DMS79 (cell line): ENCODE measurements at regions not wholly inside any gene's neighbourhood (a gene's known extent, or its start where the extent isn't known, plus 50 kb on each side); places are given as distances from the start of the nearest gene placed in this dataset.

Source experiments
- DNase-seq: peaks from one replicate; lab custom pipeline; 2025; lab: John Stamatoyannopoulos, UW

- no peak for DNase-seq
Observed at GRCh38 chr6:147621263-147621662, 112.8 kb downstream of the SAMD5 start.

GRCh38 chr6:147621961-147622360, 113.5 kb downstream of the SAMD5 start:
- no peak for DNase-seq

DNA sequence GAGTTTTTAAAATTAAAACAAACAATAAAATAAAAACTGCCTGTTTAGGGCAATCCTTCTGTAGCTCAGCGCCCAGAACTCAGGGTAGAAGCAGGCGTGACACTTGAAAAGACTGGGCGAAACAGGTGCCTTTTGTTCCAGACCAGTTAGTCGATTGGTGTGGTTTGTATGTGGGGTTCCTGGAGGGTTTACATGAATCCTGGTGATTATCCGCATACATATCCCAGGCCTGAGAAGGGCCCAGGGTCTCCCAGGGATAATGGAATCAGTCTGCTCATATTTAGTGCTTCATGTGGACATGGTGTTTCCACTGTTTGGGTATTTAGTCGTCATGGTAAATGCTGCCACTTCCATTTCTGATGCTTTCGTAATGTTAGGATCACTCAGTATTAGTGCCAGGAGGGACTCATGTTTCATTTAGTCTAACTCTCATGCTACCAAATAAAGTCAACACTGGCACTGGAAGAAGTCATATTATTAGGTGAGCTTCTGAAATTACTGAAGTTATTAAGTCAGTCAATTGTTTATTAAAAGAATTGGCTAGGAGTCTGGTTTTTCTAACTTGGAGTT, 116.5 kb downstream of the SAMD5 start:
- DNase-seq, result no peak

GRCh38 chr6:147625946-147626345, 117.5 kb downstream of the SAMD5 start:
- no peak for DNase-seq

DNA sequence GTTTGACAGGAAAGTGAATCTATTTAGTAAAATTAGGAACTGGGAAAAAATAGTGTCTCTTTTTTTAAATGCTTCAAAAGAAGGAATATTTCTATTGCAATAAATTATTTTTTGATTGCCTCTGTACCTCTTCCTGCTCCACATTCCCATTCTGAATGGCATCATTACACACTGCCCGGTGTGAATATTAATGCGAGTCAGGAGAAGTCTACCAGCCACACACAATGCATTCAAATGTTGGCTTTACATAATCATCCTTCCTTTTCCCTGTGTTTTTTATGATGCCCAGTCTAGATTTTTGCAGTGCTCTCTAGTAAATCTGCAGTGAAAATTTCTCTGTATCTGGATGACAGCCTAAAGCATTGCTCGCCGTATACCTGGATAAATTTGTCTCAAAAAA, 118.9 kb downstream of the SAMD5 start:
- DNase-seq, result no peak

DNA sequence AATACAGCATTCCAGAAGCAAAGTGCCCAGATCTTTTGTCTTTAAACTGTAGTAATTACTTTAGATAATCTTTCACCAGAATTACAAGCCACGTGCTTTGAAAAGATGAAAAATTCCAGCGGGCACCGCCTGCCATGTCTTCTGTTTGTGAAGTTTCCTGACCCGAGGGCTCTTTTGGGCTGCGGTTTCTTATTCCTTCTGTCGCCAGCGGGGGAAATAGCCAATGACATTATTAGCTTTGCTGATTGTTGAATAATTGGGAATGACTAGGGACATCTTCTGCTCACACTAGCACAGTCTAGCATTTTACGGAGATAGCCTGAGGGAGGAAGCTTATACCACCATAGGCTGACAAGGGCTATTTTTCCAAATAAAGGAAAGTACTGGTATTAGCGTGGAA, 124.7 kb downstream of the SAMD5 start:
- DNase-seq, result no peak

DNA sequence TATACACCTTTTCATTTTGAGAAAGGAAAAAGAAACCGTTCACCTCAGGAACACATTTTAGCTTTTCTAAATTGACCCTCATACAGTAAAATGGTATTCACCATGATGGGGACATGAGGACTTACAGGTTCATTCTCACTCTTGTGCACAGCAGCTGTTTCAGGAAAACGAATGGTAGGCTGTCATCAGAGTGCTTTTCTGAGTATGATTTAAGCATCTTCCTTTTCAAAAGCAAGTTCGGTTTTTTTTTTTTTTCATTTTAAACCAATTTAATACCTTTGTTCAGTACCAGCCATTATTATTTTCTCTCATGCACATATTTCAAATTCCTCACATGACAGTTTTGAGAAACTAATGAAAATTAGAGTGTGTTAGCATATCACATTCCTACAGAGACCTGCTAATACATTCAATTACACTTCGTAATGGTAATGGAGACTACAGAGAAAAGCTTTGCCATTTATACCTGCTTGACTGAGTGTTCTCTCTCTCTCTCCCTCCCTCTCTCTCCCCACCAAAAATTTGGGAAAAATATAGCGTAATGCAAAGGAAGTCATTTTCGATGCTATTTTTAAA, 129.2 kb downstream of the SAMD5 start:
- no peak for DNase-seq

- no peak for DNase-seq
Observed at GRCh38 chr6:147639279-147639678, 130.8 kb downstream of the SAMD5 start.

DNA sequence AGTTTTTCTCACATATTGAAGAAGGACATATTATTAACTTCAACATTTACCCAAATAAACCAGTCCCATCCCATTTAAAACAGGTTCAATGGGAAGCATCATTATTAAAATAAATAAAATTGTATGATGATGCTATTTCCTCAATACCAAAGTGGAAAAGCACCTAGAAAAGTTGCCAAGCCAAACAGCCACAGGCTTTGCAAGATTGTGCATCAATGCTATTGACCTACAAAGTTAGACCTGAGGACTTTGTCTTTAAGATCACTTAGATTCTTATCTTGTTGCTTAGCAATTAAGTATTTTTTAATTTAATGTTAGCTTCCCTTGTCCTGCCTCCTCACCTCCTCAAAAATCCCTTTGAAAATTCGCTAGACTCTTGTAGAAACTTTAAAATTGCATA, 132.1 kb downstream of the SAMD5 start:
- DNase-seq, result no peak

DNA sequence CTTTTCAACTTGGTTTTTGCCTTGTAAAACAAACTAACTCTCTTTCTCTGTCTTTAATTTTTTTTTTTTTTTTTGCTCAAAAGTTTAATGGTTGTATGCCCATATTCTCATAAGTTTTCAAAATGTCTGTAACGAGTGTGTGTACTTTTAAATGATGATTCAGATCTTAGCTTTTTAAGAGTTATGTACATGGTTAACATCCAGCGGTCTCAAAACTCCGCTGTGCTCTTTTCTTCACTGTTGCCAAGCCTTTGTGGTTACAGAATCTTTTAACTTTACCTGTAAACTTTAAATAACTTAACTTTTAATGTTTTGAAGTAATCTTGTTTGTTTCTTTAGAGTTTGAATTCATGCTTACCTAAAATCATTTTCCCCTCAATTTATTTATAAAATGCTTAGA, 133.0 kb downstream of the SAMD5 start:
- no peak for DNase-seq

DNA sequence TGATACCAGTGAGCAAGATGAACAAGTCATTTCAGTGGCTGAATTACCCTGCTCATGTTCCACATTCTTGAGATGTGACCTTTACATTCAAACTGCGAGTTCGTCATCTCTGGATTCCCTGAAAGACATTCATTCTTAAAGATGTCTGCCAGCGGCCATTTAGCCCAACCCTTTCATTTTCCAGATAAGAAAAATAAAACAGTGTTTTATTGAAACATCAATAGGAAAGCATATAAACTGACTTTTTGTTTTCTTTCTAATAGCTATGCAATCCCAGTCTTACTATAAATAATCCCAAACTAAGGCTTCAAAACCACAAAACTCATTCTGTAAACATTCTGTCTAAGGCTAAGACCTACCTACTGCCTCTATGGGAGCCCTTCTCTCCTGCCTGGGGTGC, 134.0 kb downstream of the SAMD5 start:
- no peak for DNase-seq

- DNase-seq, result no peak
Observed at GRCh38 chr6:147643341-147644200, 135.1 kb downstream of the SAMD5 start.

DNA sequence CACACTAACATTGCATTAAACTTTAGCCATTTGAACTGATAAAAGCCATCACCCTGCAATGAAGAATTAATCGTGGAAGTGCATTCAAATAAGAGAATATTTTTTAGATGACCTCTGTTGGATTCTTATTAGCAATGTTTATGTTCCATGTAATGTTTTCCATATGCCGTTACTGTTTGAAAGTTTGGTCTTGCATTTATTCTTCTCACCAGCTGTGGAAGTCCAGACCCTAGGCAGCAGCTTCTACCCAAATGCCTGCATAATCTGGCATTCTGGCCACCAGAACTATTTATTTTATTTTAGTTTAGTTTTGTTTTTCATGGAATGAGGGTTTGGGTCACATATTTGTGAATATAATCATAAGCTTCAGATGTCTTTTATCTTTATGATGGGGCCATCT, 140.4 kb downstream of the SAMD5 start:
- no peak for DNase-seq

DNA sequence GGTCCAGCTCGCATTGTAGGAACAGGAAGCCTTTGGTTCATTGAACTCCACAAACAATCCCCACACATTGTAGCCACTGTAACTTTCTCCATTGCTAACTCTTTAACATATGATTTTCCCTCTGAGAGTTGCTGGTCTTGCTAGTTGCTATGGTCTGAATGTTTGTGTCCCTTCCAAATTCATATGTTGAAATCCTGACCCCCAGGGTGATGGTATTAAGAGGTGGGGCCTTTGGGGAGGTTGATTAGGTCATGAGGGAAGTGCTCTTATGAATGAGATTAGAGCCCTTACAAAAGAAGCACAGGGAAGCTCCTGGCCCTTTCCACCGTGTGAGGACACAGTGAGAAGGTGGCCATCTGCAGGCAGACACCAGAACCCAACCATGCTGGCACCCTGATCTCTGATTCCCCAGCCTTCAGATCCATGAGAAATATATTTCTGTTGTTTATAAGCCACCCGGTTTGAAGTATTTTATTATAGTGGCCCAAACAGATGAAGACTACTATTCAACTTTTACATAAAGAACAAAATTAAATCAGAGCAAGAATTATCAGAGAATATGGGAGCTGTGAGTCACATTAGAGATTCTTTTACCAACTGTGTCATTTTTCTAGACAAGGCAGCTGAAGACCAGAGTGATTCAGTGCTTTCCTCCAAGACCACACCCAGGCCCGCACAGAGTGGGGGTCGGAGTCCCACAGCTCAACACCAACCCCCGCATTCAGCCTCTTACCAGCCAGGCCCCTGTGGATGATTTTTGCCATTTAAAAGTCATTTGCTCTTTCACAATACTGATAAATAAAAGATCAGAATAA, 143.0 kb downstream of the SAMD5 start:
- no peak for DNase-seq

- no peak for DNase-seq
Observed at GRCh38 chr6:147653631-147654030, 145.1 kb downstream of the SAMD5 start.

DNA sequence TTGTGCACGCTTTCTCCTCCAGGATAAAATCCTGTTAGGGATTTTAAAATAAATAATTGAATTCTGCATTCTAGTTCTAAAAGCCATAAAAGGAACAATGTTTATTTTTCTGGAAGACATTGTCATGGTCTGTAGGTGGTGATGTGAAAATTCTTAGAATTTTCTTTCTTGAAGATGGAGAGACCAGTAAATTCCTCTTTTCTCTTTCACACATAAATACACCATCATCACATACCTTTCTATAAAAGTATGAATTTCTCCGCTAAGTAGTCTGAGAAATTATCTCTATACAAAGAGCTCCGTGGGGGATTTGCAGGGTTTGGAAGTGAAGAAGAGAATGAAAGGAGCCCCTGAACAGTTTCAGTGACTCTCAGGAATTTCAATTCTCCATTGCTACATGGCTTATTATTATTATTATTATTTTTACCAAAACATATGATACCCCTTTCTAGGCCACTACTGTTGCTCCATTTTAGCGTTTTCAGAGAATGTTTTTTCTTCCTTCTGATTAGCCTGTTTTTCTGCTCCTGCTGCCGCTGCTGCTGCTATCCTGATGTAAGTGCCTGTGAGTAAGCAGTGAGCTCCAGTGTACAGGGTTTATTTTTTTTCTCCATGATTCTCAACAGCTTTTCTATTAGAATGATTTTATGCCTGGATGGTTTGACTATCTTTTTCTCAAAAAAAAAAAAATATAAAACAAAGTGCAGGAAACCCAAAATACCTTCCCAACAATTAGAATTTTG, 145.8 kb downstream of the SAMD5 start:
- DNase-seq, result no peak

- no peak for DNase-seq
Observed at GRCh38 chr6:147660334-147661311, 152.1 kb downstream of the SAMD5 start.

- no peak for DNase-seq
Observed at GRCh38 chr6:147662646-147663045, 154.2 kb downstream of the SAMD5 start.

GRCh38 chr6:147664092-147664491, 155.6 kb downstream of the SAMD5 start:
- no peak for DNase-seq

- DNase-seq, result no peak
Observed at GRCh38 chr6:147666255-147666654, 157.8 kb downstream of the SAMD5 start.

DNA sequence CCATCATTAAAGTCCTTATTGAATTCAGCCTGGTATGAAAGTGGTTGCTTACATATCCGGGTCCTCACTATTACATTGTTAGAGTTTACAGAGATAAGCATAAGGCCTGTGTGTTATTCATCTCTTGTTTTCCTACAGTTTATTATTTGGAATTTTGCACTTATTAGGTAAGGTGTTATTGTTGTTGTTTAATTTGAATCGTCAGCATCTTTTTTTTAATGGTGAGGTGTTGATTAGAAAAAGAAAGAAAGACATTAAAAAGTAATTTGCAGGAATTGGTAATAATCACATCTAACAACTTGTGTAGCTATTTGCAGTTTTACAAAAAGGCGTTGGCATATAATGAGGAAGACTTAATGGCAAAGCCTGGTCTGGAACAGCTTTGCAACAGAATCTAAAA, 158.6 kb downstream of the SAMD5 start:
- no peak for DNase-seq
